ENCODE measurements at regions not wholly inside any gene's neighbourhood (a gene's known extent, or its start where the extent isn't known, plus 50 kb on each side); places are given as distances from the start of the nearest gene placed in this dataset.

GRCh38 chr3:84685467-84685866, 273.3 kb upstream of the CADM2 start (continued):
- TF ChIP-seq E2F8 (IDR thresholded peaks at IDR 0.05; ENCODE audit: low read depth, partially characterized antibody) = no peak
- TF ChIP-seq EGR1 (IDR thresholded peaks at IDR 0.05; ENCODE audit: borderline replicate concordance in 1 of 2, low read depth in 2 of 2, low read length in 2 of 2) = no peak

DNA sequence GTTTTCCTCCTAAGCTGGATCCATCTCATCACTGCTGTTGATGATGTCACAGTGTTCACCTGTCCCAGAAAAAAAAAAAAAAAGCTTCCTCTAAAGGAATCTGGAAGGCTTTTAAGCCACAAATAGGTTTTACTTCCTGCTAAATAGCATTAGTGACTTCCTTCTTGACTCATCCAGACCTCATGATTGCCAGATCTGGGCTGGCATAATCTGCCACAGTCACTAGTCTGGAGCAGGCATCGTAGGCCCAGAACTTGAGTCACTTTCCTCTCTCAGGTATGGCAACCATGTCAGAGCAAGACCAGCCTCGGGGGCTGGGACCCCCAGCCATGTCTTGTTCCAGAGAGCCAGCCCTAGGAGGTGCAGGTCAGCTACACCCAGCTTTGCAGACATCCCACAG, 266.5 kb upstream of the CADM2 start:
- Histone ChIP-seq H2AFZ (ENCODE audit: control insufficient read depth, low read depth, low read length) (no peak overlapping the region), H3K4me2 (ENCODE audit: control insufficient read depth, insufficient read depth) (no peak overlapping the region), H4K20me1 (ENCODE audit: control insufficient read depth, insufficient read depth) (no peaks in the 10 kb centered on the region), H3K4me3 (no peak overlapping the region), H3K27ac (ENCODE audit: control insufficient read depth, insufficient read depth) (no peak overlapping the region), H3K4me1 (ENCODE audit: control insufficient read depth, insufficient read depth, low read length) (no peaks in the 10 kb centered on the region), H3K79me2 (ENCODE audit: control insufficient read depth, insufficient read depth, low read length) (no peaks in the 10 kb centered on the region), H3K36me3 (ENCODE audit: control insufficient read depth in 2 of 2, insufficient read depth in 2 of 2, low read length in 1 of 2) (no peaks in the 10 kb centered on the region), H3K27me3 (replicated peaks in 1 of 2; ENCODE audit: control insufficient read depth in 2 of 2, insufficient read depth in 2 of 2, low read length in 1 of 2) (no peaks in the 10 kb centered on the region), H3K9me3 (replicated peaks; ENCODE audit: control insufficient read depth, insufficient read depth, low read length) (no peaks in the 10 kb centered on the region), H3K9ac (ENCODE audit: control insufficient read depth, insufficient read depth, low read length) (no peak overlapping the region)
- no peak for FAIRE-seq
- intact Hi-C loops (cut with micrococcal nuclease; ENCODE audit: unreplicated experiment) (no loop called here), in situ Hi-C loops (cut with MboI) (no loop called here)
- DNase-seq (ENCODE audit: low read depth, low spot score) = no peak
- POLR2A ChIA-PET = no interaction called here
- RAD21 ChIA-PET (ENCODE audit: unreplicated experiment) = no interaction called here
- CTCF ChIA-PET = no interaction called here
- no peak for ATAC-seq
- BruUV-seq (replicated peaks) = no TSS peak
- 5% methylated on average over 2 of the region's 2 CpGs for WGBS (ENCODE audit: insufficient coverage, insufficient replicate concordance, low lambda C conversion rate, missing lambda C conversion rate)
- SMC1A ChIA-PET (ENCODE audit: uncharacterized antibody, unreplicated experiment) = no interaction called here
- TF ChIP-seq TARDBP (IDR thresholded peaks at IDR 0.05; ENCODE audit: borderline replicate concordance) (no peak), SREBF2 (IDR thresholded peaks at IDR 0.05; ENCODE audit: low read length) (no peak), MTA2 (IDR thresholded peaks at IDR 0.05; ENCODE audit: low read depth) (no peak), STAT1 (conservative IDR thresholded peaks at IDR 0.05) (no peak), E2F8 (IDR thresholded peaks at IDR 0.05; ENCODE audit: low read depth, partially characterized antibody) (no peak), SKIL (IDR thresholded peaks at IDR 0.05; ENCODE audit: low read depth, poor library complexity, severe bottlenecking) (no peak), SMAD5 (IDR thresholded peaks at IDR 0.05; ENCODE audit: low read depth) (no peak), E4F1 (IDR thresholded peaks at IDR 0.05; ENCODE audit: borderline replicate concordance, partially characterized antibody) (no peak), NR2C2 (IDR thresholded peaks at IDR 0.05; ENCODE audit: borderline replicate concordance, control insufficient read depth, insufficient read length, low read depth) (no peak)
- TF ChIP-seq, protein P1, sequence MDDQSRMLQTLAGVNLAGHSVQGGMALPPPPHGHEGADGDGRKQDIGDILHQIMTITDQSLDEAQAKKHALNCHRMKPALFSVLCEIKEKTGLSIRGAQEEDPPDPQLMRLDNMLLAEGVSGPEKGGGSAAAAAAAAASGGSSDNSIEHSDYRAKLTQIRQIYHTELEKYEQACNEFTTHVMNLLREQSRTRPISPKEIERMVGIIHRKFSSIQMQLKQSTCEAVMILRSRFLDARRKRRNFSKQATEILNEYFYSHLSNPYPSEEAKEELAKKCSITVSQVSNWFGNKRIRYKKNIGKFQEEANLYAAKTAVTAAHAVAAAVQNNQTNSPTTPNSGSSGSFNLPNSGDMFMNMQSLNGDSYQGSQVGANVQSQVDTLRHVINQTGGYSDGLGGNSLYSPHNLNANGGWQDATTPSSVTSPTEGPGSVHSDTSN (IDR thresholded peaks at IDR 0.05; ENCODE audit: insufficient replicate concordance, low read depth, low read length) = no peak
